A549 (cell line): ENCODE measurements at regions not wholly inside any gene's neighbourhood (a gene's known extent, or its start where the extent isn't known, plus 50 kb on each side); places are given as distances from the start of the nearest gene placed in this dataset.

ENCODE experiments used
- CTCF ChIP-seq: fragments of >200 bp; sonication (Bioruptor Twin); formaldehyde crosslinking; IDR thresholded peaks from 3 replicates; pipeline ENCODE4 v1.5.1; 2016
- EP300 ChIP-seq, 2 experiments: fragments of >200 bp; sonication (Bioruptor Twin); formaldehyde crosslinking; IDR thresholded peaks; 2 replicates in 1 of 2; 3 replicates in 1 of 2; pipeline ENCODE4 v1.6.1; 2016 to 2017
- JUN ChIP-seq, 2 experiments: fragments of >200 bp; sonication (Bioruptor Twin); formaldehyde crosslinking; IDR thresholded peaks; 2 replicates in 1 of 2; 3 replicates in 1 of 2; pipeline ENCODE4 v1.6.1; 2016 to 2017
- JUNB ChIP-seq: fragments of >200 bp; sonication (Bioruptor Twin); formaldehyde crosslinking; IDR thresholded peaks from 2 replicates; pipeline ENCODE4 v1.6.1; 2016
- KDM1A ChIP-seq: fragments of 200-600 bp; sonication (generic); IDR thresholded peaks from 2 replicates; pipeline ENCODE4 v1.6.1; 2016; ENCODE audit warnings: low read depth, mild to moderate bottlenecking
- NFE2L2 ChIP-seq: fragments of 150-350 bp; conservative IDR thresholded peaks from 2 replicates; pipeline ENCODE4 v1.6.1; 2014; ENCODE audit warnings: low read length
- POLR2A ChIP-seq: IDR thresholded peaks from 2 replicates; pipeline ENCODE4 v1.6.1; 2012; ENCODE audit warnings: mild to moderate bottlenecking, low read length
- RNF2 ChIP-seq: fragments of 200-600 bp; sonication (generic); IDR thresholded peaks from 2 replicates; pipeline ENCODE4 v1.6.1; 2016; ENCODE audit warnings: low read depth, mild to moderate bottlenecking, antibody characterized with exemption, moderate library complexity, borderline replicate concordance
- SMC3 ChIP-seq: fragments of >200 bp; sonication (Bioruptor Twin); formaldehyde crosslinking; IDR thresholded peaks from 3 replicates; pipeline ENCODE4 v1.6.1; 2018; ENCODE audit warnings: inconsistent platforms
- TF ChIP-seq, protein P1 (sequence below): fragments of 450-650 bp; IDR thresholded peaks from 2 replicates; pipeline ENCODE4 v1.6.1; 2014; ENCODE audit warnings: antibody characterized with exemption

GRCh38 chr20:55592866-55593265 lies 412.5 kb downstream of the CBLN4 start:
- TF ChIP-seq JUN (IDR thresholded peaks at IDR 0.05): no peak
- TF ChIP-seq CTCF: no peak
- TF ChIP-seq RNF2: no peak
- no peak for TF ChIP-seq POLR2A
- no peak for TF ChIP-seq KDM1A
- TF ChIP-seq, protein P1, sequence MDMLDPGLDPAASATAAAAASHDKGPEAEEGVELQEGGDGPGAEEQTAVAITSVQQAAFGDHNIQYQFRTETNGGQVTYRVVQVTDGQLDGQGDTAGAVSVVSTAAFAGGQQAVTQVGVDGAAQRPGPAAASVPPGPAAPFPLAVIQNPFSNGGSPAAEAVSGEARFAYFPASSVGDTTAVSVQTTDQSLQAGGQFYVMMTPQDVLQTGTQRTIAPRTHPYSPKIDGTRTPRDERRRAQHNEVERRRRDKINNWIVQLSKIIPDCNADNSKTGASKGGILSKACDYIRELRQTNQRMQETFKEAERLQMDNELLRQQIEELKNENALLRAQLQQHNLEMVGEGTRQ: no peak
- no peak for TF ChIP-seq NFE2L2
- no peak for TF ChIP-seq EP300 (IDR thresholded peaks at IDR 0.05)
- no peak for TF ChIP-seq JUNB
- no peak for TF ChIP-seq SMC3
